ENCODE measurements at regions not wholly inside any gene's neighbourhood (a gene's known extent, or its start where the extent isn't known, plus 50 kb on each side); places are given as distances from the start of the nearest gene placed in this dataset.

GRCh38 chr4:4752025-4752424 is 107.4 kb upstream of the MSX1 start:
- no peak overlapping the region for H3K4me3 Mint-ChIP-seq
- peaks cover 2% of the 10 kb centered on the region for H3K27me3 Mint-ChIP-seq (ENCODE audit: insufficient read depth)
- intact Hi-C loops (cut with micrococcal nuclease), result no loop called here
- DNase-seq (ENCODE audit: low spot score), result no peak
- no peak overlapping the region for H3K27ac Mint-ChIP-seq
- no peaks in the 10 kb centered on the region for H3K36me3 Mint-ChIP-seq (ENCODE audit: low read depth)
- no peaks in the 10 kb centered on the region for H3K4me1 Mint-ChIP-seq (ENCODE audit: low read depth)
- peaks cover 8% of the 10 kb centered on the region for H3K9me3 Mint-ChIP-seq

GRCh38 chr4:4750187-4750586 is 109.3 kb upstream of the MSX1 start:
- peaks cover 27% of the 10 kb centered on the region for H3K9me3 Mint-ChIP-seq
- H3K4me3 Mint-ChIP-seq, result no peak overlapping the region
- intact Hi-C loops (cut with micrococcal nuclease), result no loop called here
- no peak for DNase-seq (ENCODE audit: low spot score)
- no peaks in the 10 kb centered on the region for H3K36me3 Mint-ChIP-seq (ENCODE audit: low read depth)
- no peaks in the 10 kb centered on the region for H3K4me1 Mint-ChIP-seq (ENCODE audit: low read depth)
- peaks cover 2% of the 10 kb centered on the region for H3K27me3 Mint-ChIP-seq (ENCODE audit: insufficient read depth)
- H3K27ac Mint-ChIP-seq, result no peak overlapping the region

DNA sequence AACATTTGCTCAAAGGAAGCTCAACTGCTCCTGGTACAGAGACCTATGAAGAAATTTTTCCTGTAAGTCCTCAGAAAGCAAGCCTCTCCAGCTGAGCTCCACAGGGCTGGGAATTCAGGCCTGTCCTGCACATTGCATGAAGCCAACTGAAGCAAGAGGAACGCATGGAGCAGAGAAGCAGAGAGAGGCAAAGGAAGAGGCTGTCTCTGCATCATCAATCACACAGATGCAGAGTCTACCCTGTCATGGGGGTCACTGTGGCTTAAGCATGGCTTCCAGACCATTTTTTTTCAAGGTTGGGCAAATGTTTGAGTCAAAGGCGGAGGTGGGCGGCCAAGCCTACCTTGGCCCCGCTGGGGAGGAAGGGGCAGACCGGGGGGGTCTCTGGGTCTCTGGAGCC is 110.3 kb upstream of the MSX1 start:
- H3K4me1 Mint-ChIP-seq (ENCODE audit: low read depth), result no peaks in the 10 kb centered on the region
- no peaks in the 10 kb centered on the region for H3K36me3 Mint-ChIP-seq (ENCODE audit: low read depth)
- H3K27me3 Mint-ChIP-seq (ENCODE audit: insufficient read depth), result no peaks in the 10 kb centered on the region

DNA sequence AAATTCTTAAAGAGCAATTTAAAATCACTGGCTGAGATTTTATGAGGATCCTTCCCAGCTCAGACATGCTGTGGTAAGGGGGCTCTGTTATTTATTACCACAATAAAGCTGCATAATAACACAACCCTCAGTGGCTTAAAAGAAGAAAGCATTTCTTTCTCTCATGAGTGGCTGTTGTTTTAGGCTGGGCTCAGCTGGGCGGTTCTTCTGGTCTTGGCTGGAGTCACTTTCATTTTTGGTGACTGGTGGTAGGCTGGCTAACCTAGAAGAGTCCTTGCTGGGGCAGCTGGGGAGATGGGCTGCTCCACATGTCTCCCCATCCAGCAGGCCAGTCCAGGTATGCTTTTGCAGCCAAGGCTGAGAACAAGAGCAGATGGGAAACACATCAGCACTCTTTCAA is 113.0 kb upstream of the MSX1 start:
- H3K27me3 Mint-ChIP-seq (ENCODE audit: insufficient read depth), result no peaks in the 10 kb centered on the region
- no peak for DNase-seq (ENCODE audit: low spot score)
- no peaks in the 10 kb centered on the region for H3K36me3 Mint-ChIP-seq (ENCODE audit: low read depth)
- no peak overlapping the region for H3K27ac Mint-ChIP-seq
- no peaks in the 10 kb centered on the region for H3K4me1 Mint-ChIP-seq (ENCODE audit: low read depth)
- intact Hi-C loops (cut with micrococcal nuclease), result no loop called here
- H3K9me3 Mint-ChIP-seq, result peaks cover 39% of the 10 kb centered on the region
- no peak overlapping the region for H3K4me3 Mint-ChIP-seq

More for the DNA sequence above, 110.3 kb upstream of the MSX1 start:
- intact Hi-C loops (cut with micrococcal nuclease), result no loop called here
- Mint-ChIP-seq H3K27ac (no peak overlapping the region), H3K4me3 (no peak overlapping the region), H3K9me3 (peaks cover 33% of the 10 kb centered on the region)
- DNase-seq (ENCODE audit: low spot score), result no peak

- DNase-seq (ENCODE audit: low spot score), result no peak
- Mint-ChIP-seq H3K4me1 (ENCODE audit: low read depth) (no peaks in the 10 kb centered on the region), H3K36me3 (ENCODE audit: low read depth) (peaks cover 2% of the 10 kb centered on the region), H3K9me3 (peaks cover 12% of the 10 kb centered on the region), H3K4me3 (no peak overlapping the region), H3K27ac (no peak overlapping the region), H3K27me3 (ENCODE audit: insufficient read depth) (no peaks in the 10 kb centered on the region)
- intact Hi-C loops (cut with micrococcal nuclease), result no loop called here
These were observed 119.4 kb upstream of the MSX1 start for GRCh38 chr4:4740071-4740470.

- intact Hi-C loops (cut with micrococcal nuclease), result no loop called here
- H3K4me1 Mint-ChIP-seq (ENCODE audit: low read depth), result no peaks in the 10 kb centered on the region
- peaks cover 3% of the 10 kb centered on the region for H3K27me3 Mint-ChIP-seq (ENCODE audit: insufficient read depth)
- H3K9me3 Mint-ChIP-seq, result no peaks in the 10 kb centered on the region
- H3K27ac Mint-ChIP-seq, result no peak overlapping the region
- peaks cover 2% of the 10 kb centered on the region for H3K36me3 Mint-ChIP-seq (ENCODE audit: low read depth)
- DNase-seq (ENCODE audit: low spot score), result no peak
- H3K4me3 Mint-ChIP-seq, result no peak overlapping the region
These were observed 123.6 kb upstream of the MSX1 start for GRCh38 chr4:4735870-4736269.

DNA sequence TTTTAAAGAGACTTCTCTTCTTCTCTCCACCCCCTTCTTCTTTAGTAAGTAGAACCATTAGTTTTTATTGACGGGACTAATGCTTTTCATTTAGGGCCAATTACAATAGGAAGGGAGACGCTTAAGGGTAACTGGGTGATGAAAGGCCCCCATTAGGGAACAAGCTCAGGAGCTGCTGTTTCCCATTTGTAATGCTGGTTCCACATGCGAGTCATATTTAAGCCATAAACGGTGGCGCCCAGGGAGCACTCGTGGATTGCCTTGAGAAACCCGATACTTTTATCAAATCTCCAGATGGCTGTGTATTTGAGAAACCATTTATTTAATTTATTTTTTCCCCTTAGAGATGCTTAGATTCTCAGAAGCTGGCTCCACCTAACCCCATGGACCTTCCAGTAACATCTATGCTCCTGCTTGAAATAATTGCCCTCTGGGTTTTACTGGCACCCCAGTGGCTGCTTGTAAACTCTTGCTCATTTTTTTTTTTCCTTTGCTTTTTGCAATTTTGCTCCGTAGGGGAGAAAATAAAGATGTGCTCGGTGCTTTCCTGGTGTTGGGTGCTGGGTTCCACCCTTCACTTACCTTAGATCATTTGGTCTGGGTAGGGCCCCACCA is 124.2 kb upstream of the MSX1 start:
- DNase-seq (ENCODE audit: low spot score), result no peak
- no peaks in the 10 kb centered on the region for H3K4me1 Mint-ChIP-seq (ENCODE audit: low read depth)
- H3K9me3 Mint-ChIP-seq, result no peaks in the 10 kb centered on the region
- intact Hi-C loops (cut with micrococcal nuclease), result no loop called here
- H3K27me3 Mint-ChIP-seq (ENCODE audit: insufficient read depth), result peaks cover 4% of the 10 kb centered on the region
- no peak overlapping the region for H3K4me3 Mint-ChIP-seq
- no peak overlapping the region for H3K27ac Mint-ChIP-seq
- H3K36me3 Mint-ChIP-seq (ENCODE audit: low read depth), result peaks cover under 1% of the 10 kb centered on the region

DNA sequence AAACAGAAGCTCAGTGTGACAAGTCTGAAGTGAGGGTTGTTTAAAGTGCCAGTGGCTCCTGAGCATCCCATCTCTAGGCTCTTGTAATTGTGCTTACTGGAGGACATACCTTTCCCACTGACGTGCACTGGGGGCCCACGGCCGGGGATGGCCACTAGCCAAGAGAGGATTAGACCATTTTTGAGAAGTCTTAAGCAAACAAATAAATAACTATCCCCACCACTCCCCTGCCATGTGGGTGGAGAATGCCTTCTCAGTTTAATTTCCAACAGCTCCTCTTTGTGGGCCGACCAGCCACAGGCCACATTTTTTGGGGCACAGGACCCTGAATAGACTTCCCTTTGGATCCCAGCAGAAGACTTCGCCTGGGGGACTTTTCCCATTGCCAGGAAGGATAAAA is 125.0 kb upstream of the MSX1 start:
- H3K27me3 Mint-ChIP-seq (ENCODE audit: insufficient read depth), result peaks cover 4% of the 10 kb centered on the region
- no peak for DNase-seq (ENCODE audit: low spot score)
- H3K4me1 Mint-ChIP-seq (ENCODE audit: low read depth), result no peaks in the 10 kb centered on the region
- H3K36me3 Mint-ChIP-seq (ENCODE audit: low read depth), result no peaks in the 10 kb centered on the region
- no peak overlapping the region for H3K27ac Mint-ChIP-seq
- no peak overlapping the region for H3K4me3 Mint-ChIP-seq
- intact Hi-C loops (cut with micrococcal nuclease), result no loop called here
- no peaks in the 10 kb centered on the region for H3K9me3 Mint-ChIP-seq

GRCh38 chr4:4733663-4734062 is 125.8 kb upstream of the MSX1 start:
- H3K27ac Mint-ChIP-seq, result no peak overlapping the region
- intact Hi-C loops (cut with micrococcal nuclease), result no loop called here
- H3K9me3 Mint-ChIP-seq, result no peaks in the 10 kb centered on the region
- peaks cover 4% of the 10 kb centered on the region for H3K27me3 Mint-ChIP-seq (ENCODE audit: insufficient read depth)
- H3K4me1 Mint-ChIP-seq (ENCODE audit: low read depth), result no peaks in the 10 kb centered on the region
- no peak overlapping the region for H3K4me3 Mint-ChIP-seq
- H3K36me3 Mint-ChIP-seq (ENCODE audit: low read depth), result no peaks in the 10 kb centered on the region
- DNase-seq (ENCODE audit: low spot score), result no peak

- H3K27ac Mint-ChIP-seq, result no peak overlapping the region
- no peak for DNase-seq (ENCODE audit: low spot score)
- H3K27me3 Mint-ChIP-seq (ENCODE audit: insufficient read depth), result peaks cover 4% of the 10 kb centered on the region
- peaks cover 20% of the 10 kb centered on the region for H3K9me3 Mint-ChIP-seq
- peaks cover 2% of the 10 kb centered on the region for H3K36me3 Mint-ChIP-seq (ENCODE audit: low read depth)
- no peak overlapping the region for H3K4me3 Mint-ChIP-seq
- no peaks in the 10 kb centered on the region for H3K4me1 Mint-ChIP-seq (ENCODE audit: low read depth)
- intact Hi-C loops (cut with micrococcal nuclease), result no loop called here
These were observed 129.2 kb upstream of the MSX1 start for GRCh38 chr4:4730249-4730648.

DNA sequence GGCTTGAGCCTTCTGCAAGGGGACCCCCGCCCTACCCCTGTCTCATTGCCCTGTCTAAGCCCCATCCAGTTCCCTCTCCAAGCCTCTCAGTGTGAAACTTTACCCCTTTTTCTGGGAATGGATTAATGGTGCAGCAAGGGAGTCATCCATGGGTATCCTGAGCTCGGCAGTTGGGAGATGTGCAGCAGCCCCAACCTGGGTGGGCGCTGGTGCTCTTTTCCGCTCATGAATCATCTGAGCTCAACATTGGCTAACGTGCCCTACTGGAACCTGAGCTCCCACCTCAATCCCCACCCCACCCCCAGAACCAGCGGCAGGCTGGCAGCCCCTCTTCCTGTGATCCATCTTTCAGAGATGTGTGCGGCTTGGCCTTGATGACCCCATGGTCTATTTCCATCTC is 130.3 kb upstream of the MSX1 start:
- peaks cover 4% of the 10 kb centered on the region for H3K27me3 Mint-ChIP-seq (ENCODE audit: insufficient read depth)
- intact Hi-C loops (cut with micrococcal nuclease), result no loop called here
- H3K4me3 Mint-ChIP-seq, result no peak overlapping the region

GRCh38 chr4:4727536-4727935 is 131.9 kb upstream of the MSX1 start:
- Mint-ChIP-seq H3K36me3 (ENCODE audit: low read depth) (peaks cover 2% of the 10 kb centered on the region), H3K27ac (no peak overlapping the region), H3K4me1 (ENCODE audit: low read depth) (no peaks in the 10 kb centered on the region), H3K9me3 (peaks cover 40% of the 10 kb centered on the region), H3K27me3 (ENCODE audit: insufficient read depth) (peaks cover 4% of the 10 kb centered on the region), H3K4me3 (no peak overlapping the region)
- DNase-seq (ENCODE audit: low spot score), result no peak
- intact Hi-C loops (cut with micrococcal nuclease), result no loop called here

More for the DNA sequence above, 130.3 kb upstream of the MSX1 start:
- DNase-seq (ENCODE audit: low spot score), result no peak
- Mint-ChIP-seq H3K27ac (no peak overlapping the region), H3K36me3 (ENCODE audit: low read depth) (peaks cover 2% of the 10 kb centered on the region), H3K4me1 (ENCODE audit: low read depth) (no peaks in the 10 kb centered on the region), H3K9me3 (peaks cover 30% of the 10 kb centered on the region)

GRCh38 chr4:4726051-4726450 is 133.4 kb upstream of the MSX1 start:
- no peak for DNase-seq (ENCODE audit: low spot score)
- Mint-ChIP-seq H3K36me3 (ENCODE audit: low read depth) (peaks cover 2% of the 10 kb centered on the region), H3K9me3 (peaks cover 44% of the 10 kb centered on the region), H3K27ac (no peak overlapping the region), H3K4me3 (no peak overlapping the region), H3K27me3 (ENCODE audit: insufficient read depth) (peaks cover 2% of the 10 kb centered on the region), H3K4me1 (ENCODE audit: low read depth) (no peaks in the 10 kb centered on the region)
- intact Hi-C loops (cut with micrococcal nuclease), result no loop called here

- Mint-ChIP-seq H3K4me3 (no peak overlapping the region), H3K27me3 (ENCODE audit: insufficient read depth) (no peaks in the 10 kb centered on the region), H3K36me3 (ENCODE audit: low read depth) (peaks cover 2% of the 10 kb centered on the region), H3K27ac (no peak overlapping the region), H3K4me1 (ENCODE audit: low read depth) (no peaks in the 10 kb centered on the region), H3K9me3 (peaks cover 44% of the 10 kb centered on the region)
- intact Hi-C loops (cut with micrococcal nuclease), result no loop called here
- DNase-seq (ENCODE audit: low spot score), result no peak
These were observed 135.1 kb upstream of the MSX1 start for GRCh38 chr4:4724321-4724720.
